ENCODE measurements at regions not wholly inside any gene's neighbourhood (a gene's known extent, or its start where the extent isn't known, plus 50 kb on each side); places are given as distances from the start of the nearest gene placed in this dataset.
"Not testable (repeated sequence)": the region's sequence is repeated elsewhere in the genome, so short reads cannot be mapped to it uniquely, and the experiment has no call there.

DNA sequence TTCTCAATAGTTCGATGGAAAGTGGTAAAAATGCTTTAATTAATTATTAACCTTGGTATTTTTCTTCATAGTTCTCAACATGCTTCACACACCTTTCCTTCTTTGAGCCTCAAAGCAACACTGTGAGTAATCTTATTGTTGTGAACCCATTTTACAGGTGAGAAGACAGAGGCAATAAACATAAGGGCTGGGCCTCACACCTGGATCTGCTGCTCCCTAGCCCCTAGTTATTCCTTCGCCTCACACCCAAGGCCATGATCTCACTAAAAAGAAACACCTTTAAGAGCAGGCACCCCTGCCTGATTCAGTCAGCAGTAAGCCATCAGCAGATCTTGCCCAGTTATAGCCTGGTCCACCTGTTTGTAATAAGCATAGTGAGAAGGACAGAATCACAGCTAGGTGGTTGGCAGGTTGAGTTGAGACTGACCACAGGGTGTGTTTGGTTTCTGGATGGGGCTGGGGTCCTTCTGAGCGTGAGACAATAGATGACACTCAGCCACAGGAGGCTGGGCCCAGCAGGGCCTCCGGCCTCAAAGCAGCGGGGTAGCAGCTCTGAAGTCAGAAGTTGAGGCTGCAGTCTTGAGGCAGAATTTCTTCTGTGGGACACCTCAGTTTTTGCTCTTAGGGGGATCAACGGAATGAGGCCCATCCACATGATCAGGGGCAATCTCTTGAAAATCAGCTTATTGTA is 203.9 kb downstream of the RHOU start:
- no peak for DNase-seq (ENCODE audit: low read depth in 2 of 2, low spot score in 1 of 2)

DNA sequence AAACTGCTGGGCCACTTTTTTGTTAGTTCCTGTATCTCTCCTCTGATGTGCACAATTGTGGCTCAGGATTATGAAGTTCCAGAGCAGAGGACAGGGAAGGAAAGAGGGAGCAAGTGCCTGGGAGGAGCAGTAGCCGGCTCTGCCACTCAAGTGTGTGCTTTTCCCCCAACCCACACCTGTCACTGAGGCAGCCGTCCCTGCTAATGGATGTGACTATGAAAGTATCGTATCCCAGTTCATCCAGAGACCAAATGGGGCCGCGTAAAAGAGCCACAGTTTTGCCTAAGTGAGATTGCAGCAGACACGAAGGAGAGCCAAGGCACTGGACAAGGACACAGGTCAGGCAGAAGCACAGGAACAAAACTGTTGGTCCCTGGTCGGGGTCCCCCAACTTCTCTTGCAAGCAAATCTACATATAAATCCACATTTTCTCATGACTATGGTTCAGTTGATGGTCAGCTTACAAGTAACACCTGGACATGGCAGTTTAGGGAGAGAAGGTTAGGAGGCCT is 204.7 kb downstream of the RHOU start:
- no peak for DNase-seq (ENCODE audit: low read depth in 2 of 2, low spot score in 1 of 2)

DNA sequence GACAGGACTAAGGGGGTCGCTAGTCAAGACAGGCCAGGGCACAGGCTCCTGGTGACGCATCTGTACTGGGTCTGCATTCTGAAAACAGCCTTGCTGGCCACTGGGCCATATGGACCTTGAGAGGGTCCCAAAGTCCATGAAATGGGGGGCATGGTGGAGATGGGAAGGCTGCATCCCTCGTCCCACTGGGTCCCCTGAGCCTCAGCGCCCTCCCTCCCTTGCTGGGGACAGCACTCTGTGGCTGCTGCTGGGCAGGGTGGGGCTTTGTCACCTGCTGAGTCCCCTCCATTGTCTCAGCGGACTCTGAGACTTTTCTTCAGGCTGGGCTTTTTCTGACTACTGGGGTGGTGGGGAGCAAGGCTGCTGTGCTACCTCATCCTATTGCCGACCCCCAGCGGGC is 205.2 kb downstream of the RHOU start:
- DNase-seq (ENCODE audit: low read depth in 2 of 2, low spot score in 1 of 2) = no peak

DNA sequence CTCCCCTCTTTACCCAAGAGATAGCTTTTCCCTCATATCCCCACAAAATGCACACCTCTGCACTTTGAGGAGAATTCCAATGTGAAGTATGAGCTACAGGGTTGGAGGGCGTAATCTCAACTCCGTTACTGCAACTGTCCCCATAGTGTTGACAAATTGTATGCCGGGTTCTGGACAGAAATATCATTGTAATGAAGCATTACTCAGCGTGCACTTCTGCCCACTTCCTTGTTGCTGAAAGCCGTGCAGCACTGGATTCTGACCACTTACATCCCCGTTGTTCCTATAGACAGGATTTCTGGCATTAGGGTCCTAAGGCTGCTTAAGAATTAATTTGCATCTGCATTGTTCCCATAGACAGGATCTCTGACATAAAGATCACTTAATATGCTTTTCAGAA is 205.6 kb downstream of the RHOU start:
- DNase-seq (ENCODE audit: low read depth in 2 of 2, low spot score in 1 of 2) = no peak

DNA sequence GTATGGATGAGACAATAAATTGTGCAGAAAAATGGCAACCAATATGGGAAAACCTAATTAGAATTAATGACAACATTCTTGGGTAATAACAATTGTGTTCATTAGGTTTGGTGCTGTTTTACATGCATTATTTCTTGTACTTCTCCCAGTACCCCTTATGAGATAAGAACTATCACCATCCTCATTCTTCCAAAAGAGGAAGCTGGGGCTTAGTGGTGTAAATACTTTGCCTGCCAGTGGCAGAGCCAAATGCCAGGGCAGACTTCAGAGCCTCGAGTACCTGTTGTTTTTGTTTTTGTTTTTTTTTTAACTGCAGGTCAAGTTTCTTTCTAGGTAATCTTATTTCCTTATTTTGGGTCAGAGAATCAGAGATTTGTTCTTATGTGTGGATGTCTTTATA is 206.4 kb downstream of the RHOU start:
- DNase-seq (ENCODE audit: low read depth in 2 of 2, low spot score in 1 of 2) = no peak

DNA sequence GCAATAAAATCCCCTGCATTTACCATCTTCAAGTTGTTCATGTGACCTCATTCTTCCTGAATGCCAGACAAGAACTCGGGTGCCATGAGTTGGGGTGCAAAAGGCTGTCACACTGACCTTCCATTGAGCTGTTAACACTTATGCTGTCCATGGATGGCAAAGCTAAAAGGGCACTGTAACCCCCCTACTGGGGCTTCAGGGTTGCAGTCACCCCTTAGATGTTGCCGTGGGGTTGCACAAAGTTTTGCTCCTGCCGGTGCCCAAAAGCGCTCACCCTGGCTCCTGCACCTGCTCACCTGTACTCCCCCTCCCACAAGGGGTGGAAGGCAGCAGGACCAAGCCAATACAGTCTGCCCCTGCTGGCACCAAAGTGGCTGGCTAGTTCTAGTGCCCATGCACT is 208.2 kb downstream of the RHOU start:
- DNase-seq (ENCODE audit: low read depth in 2 of 2, low spot score in 1 of 2) = no peak

DNA sequence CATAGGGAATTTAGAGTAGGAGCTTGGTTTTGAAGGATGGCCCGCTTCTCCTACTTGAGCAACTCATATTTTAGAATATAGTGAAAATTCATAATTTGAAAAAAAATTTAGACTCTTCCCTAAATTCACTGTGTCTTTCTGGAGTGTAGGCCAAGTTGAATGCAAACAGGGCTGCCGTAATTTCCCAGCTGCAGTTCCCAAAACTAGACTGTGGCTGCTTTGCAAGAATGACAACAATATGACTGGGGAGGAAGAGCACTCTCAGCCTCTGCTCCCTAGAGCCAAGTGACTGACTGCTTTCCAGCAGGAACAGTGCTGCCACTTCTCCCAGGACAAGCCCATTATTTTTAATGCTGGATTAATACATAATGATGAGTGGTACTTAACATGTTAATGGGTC is 209.0 kb downstream of the RHOU start:
- no peak for DNase-seq (ENCODE audit: low read depth in 2 of 2, low spot score in 1 of 2)

DNA sequence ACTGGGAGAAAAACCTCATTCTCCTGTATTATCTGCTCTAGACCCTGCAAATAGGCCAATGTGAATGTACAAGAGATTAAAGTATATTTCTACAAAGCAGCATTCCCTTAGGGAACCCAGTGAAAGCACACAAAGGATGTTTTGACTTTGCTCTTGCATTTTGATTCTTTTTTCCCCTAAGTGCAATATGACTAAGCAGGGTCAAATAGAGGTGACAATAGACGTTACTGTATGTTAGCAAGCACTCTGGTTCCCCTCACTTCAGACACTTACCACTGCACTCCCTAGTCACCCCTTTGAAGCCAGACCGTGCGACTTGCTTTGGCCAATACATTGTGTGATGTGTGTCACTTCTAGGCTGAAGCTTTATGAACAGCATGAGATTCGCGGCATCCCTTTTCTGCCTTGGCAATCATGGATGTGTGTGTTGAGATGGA is 209.7 kb downstream of the RHOU start:
- DNase-seq (ENCODE audit: low read depth in 2 of 2, low spot score in 1 of 2) = no peak

DNA sequence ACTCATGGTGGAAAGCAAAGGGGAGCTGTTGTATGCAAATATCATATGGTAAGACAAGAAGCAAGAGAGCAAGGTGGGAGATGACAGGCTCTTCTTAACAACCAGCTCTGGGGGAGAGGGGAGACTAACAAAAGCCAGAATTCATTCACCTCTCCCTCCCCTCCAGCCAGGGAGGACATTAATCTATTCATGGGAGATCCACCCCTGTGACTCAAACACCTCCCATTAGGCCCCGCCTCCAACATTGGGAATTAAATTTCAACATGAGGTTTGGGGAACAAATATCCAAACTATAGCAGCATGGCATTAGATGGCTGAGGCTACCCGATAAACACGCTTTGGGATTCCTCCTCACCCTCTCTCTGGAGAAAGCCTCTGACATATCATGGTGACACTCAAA is 210.6 kb downstream of the RHOU start:
- no peak for DNase-seq (ENCODE audit: low read depth in 2 of 2, low spot score in 1 of 2)

DNA sequence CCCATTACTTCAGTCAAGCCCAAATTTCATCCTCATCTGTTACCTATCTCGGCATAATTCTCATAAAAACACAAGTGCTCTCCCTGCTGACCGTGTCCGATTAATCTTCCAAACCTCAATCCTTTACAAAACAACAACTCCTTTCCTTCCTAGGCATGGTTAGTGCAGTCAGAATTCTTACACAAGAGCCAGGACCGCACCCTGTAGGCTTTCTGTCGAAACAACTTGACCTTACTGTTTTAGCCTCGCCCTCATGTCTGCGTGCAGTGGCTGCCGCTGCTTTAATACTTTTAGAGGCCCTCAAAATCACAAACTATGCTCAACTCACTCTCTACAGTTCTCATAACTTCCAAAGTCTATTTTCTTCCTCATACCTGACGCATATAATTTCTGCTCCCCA is 214.3 kb downstream of the RHOU start:
- DNase-seq (ENCODE audit: low read depth in 2 of 2, low spot score in 1 of 2) = not testable (repeated sequence)

DNA sequence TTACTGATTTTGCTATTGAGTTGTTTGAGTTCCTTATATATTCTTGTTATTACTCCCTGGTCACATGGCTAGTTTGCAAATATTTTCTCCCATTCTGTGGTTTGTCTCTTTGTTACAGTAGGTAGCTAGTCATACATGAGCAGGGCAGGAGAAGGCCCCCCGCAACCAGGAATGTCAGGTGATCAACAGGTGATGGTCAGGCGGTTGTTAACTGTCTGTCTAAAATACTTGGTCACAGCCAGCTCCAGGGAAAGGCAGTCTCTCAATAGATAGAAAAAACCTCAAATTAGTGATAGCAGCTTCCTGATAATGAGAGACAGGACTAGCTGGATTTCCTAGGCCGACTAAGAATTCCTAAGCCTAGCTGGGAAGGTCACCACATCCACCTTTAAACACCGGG is 217.9 kb downstream of the RHOU start:
- no peak for DNase-seq (ENCODE audit: low read depth in 2 of 2, low spot score in 1 of 2)

DNA sequence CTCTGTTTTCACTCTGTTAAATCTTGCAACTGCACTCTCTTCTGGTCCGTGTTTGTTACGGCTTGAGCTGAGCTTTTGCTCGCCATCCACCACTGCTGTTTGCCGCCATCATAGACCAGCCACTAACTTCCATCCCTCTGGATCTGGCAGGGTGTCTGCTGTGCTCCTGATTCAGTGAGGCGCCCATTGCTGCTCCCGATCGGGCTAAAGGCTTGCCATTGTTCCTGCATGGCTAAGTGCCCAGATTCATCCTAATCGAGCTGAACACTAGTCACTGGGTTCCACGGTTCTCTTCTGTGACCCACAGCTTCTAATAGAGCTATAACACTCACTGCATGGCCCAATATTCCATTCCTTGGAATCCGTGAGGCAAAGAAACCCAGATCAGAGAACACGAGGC is 218.5 kb downstream of the RHOU start:
- not testable (repeated sequence) for DNase-seq (ENCODE audit: low read depth in 2 of 2, low spot score in 1 of 2)

DNA sequence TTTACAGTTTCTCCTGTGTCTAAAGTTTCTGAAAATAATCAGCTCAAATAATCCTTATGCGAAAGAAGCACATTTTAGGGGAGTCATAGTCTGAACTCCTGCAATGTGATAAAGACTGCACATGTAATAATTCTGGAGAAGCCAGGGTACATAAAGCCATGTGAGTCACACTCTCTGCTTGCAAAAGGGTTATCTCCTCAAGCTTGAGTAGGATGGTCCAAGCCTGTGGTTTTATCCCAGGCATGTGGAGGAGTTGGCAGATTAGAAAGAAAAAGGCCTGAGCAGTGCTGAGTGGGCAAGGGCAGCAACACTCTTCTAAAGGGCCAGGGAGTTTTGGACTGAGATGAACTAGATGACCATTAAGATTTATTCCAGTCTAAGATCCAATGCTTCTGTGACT is 220.4 kb downstream of the RHOU start:
- no peak for DNase-seq (ENCODE audit: low read depth in 2 of 2, low spot score in 1 of 2)

DNA sequence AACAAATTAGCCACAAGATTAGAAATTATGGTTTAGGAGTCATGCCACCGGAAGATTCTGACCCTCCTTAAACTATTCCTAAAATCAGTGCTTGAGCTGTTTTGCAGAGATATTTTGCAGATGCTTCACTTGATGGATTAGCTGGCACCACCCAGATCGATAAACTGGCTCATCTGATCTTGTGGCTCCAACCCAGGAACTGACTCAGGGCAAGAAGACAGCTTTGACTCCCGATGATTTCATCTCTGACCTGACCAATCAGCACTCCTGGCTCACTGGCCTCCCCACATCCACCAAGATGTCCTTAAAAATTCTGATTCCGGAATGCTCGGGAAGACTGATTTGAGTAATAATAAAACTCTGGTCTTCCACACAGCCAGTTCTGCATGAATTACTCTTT is 221.6 kb downstream of the RHOU start:
- no peak for DNase-seq (ENCODE audit: low read depth in 2 of 2, low spot score in 1 of 2)

DNA sequence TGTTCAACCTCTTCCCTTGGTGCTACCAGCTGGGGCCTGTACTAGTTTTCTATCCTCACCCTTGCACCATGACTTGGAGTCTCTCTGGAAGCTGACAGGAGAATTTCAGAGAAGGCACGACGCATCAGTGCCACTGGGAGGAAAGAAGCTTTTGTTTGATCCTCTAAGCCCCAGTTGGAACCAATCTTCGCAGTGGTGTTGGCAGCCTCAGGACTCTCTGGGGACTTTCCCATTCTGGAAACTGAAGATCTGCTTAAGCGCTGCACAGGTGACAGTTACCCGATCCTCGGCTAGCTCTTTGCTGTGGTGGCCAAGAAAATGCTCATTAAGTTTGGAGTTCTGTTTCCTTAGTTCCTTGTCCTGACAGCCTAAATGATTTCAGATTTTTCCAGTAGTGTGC is 222.3 kb downstream of the RHOU start:
- DNase-seq (ENCODE audit: low read depth in 2 of 2, low spot score in 1 of 2) = no peak

DNA sequence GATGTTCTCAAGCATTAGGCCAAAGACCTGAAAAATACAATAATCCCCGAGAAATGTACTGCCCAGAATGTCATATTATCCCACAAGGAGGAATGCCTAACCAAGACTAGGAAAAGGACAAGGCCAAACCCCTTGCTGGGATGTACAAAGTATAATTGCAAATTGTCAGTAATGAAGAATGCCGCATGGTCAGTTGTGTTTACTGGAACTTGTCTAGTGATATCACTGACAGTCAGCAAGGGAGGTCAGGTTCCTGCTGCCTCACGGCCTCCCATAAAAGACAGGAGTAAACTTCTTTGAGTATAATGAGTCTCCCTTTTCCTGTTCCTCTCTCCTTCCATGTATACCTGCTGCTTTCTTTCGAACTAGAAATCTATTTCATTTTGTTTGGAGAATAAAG is 222.8 kb downstream of the RHOU start:
- no peak for DNase-seq (ENCODE audit: low read depth in 2 of 2, low spot score in 1 of 2)

DNA sequence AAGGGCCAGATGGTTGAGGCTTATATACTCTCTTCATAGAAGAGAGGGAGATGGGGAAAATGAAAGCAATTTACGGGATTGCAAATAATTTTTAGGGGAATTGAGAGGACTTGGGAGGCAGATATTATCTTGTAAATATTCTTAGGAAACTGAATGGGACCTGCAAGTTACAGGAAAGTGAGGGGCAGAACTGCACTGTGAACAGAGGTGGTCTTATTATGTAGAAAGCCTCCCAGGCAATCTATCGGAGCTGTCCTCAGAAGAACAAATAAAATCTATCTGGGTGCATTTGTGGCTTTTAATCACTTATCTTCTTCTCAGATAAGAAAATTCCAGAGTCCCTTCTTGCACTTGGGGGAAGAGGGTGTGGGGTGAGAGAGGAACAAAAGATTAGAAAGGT is 223.5 kb downstream of the RHOU start:
- no peak for DNase-seq (ENCODE audit: low read depth in 2 of 2, low spot score in 1 of 2)

DNA sequence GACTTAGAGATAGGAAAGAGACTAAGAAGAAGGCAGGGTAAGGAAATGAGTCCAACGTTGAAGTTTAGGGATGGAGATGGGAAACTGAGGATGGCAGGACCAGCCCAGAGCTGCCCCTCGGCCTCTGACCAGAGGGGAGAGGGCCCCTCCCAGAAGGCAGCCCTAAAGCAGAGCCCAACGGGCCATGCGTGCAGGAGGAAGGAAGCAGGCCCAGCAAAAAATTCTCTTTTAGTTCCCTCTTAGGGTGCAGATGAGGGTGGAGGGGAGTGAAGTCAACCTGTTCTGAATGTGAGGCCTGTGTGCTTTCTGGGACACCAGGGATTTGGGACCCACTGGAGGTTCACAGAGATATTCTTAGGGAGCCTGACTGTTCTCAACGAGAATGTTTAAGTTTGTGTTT is 225.4 kb downstream of the RHOU start:
- no peak for DNase-seq (ENCODE audit: low read depth in 2 of 2, low spot score in 1 of 2)

DNA sequence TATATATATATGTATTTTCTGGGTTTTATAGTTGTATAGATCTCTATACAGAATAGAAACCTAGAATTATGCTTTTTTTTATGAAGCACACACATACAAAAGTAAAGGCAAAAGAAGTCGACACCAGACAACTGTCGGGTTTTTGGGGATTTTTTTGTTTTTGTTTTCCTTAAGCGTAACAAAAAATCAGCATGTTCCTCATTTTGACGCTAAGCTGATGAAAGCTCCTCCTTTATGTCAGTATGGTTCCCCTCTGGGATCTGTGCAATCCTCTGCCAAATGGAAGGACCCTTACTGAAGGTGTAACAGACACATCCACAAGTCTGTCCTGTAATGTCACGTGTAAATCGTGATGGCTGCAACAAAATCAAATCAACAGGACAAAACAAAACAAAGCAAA is 226.2 kb downstream of the RHOU start:
- DNase-seq (ENCODE audit: low read depth in 2 of 2, low spot score in 1 of 2) = no peak

DNA sequence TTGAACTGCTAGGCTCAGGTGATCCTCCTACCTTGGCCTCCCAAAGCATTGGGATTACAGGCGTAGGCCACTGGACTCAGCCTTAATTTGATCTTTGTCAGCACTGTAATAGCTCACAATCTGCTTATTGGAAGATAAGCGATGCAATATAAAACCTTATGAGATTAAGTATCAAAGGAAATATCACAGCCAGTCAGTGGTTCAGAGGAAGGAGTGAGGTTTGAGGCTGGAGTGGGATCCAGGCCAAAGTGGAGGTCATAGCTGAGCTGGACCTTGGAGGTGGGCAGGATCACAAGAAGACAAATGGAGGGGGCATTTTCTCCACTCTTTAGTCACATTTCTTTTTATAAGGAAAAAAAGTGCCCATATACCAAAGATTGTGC is 228.5 kb downstream of the RHOU start:
- DNase-seq (ENCODE audit: low read depth in 2 of 2, low spot score in 1 of 2) = no peak

DNA sequence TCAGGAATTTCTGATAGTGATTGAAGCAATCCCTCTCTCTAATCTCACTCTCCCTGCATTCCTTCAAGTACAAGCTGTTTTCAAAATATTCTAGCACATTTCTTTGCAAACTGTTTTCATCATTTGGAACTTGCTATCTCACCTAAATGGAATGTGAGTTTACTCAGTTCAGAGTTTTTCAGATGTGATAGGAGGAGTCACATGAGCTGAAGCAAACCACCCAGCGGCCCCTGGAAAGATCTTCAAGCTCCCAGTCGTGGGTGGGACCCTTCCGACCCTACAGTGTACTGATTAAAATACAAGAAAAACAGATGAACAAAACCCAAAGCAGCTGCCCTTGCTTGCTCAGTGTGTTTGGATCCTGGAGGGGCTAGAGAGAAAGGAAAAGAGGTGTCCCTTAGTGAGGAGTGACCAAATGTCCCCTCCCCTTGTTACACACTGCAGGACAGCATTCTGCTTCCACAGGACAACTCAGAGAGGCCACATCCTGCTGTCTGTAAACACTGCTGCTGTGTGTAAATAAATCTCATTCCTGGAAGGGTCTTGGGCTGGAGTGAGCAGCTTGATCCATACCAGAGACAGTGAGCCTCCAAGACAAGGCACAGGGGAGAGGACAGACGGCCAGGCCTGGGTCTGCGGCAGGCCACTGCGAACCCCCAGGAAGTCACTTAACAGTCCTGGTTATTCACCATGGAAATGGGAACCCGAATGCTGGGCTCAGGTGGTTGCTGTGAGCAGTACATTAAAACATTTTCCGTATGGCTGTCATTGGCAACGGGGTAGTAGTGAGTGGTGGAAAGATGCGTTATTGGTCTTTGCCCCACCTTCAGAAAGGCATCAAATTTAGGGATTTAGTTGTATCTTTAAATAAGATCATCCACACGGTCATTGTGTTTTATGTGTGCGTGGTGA is 229.2 kb downstream of the RHOU start:
- no peak for DNase-seq (ENCODE audit: low read depth in 2 of 2, low spot score in 1 of 2)

DNA sequence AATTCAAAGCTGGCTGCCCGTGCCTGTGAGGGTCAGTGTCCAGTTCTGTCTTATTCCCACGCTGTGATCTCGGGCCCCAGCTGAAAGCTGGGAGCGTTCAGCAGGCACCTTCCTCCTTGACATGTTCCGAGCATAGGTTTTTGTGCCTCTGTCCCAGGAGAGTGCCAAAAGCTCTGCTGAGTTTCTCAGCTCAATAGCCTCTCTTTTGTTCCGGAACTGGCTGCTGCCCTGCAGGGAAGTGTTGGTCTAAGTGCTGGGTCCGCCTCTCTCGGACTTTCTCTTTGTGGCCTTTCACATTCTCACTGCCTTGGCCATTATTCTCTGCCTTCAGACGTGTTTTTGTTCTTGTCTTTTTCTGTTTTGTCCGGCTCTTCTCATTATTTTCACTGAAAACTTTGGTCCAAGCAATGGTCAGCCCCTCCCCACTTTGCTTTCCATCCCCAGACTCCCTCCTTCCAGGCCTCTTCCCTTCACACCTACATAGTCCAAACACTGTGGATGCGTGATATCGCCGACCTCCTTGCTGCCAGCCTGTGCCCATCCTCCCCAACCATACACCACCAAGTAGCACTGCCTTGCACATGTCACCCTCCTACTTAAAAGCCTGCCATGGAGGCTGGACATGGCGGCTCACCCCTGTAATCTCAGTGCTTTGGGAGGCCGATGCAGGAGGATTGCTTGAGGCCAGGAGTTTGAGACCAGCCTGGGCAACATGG is 233.8 kb downstream of the RHOU start:
- no peak for DNase-seq (ENCODE audit: low read depth in 2 of 2, low spot score in 1 of 2)

All from stimulated activated CD8-positive, alpha-beta memory T cell treated with anti-CD3 and anti-CD28 coated beads, Interleukin-4, amount 100 ng/mL, for 4 hours (primary cell).